ENCODE measurements at regions not wholly inside any gene's neighbourhood (a gene's known extent, or its start where the extent isn't known, plus 50 kb on each side); places are given as distances from the start of the nearest gene placed in this dataset.
"Not testable (repeated sequence)": the region's sequence is repeated elsewhere in the genome, so short reads cannot be mapped to it uniquely, and the experiment has no call there.

GRCh38 chr1:200496937-200497336 lies 87.1 kb upstream of the ZNF281 start:
- Mint-ChIP-seq H3K4me3 (no peak overlapping the region), H3K4me1 (ENCODE audit: low read depth) (no peaks in the 10 kb centered on the region), H3K27me3 (peaks cover 8% of the 10 kb centered on the region), H3K27ac (no peak overlapping the region), H3K36me3 (no peaks in the 10 kb centered on the region), H3K9me3 (no peaks in the 10 kb centered on the region)
- CTCF ChIA-PET: no interaction called here
- intact Hi-C loops (cut with micrococcal nuclease): no loop called here
- DNase-seq: no peak
- POLR2A ChIA-PET: no interaction called here

- Mint-ChIP-seq H3K4me3 (no peak overlapping the region), H3K27me3 (peaks cover 10% of the 10 kb centered on the region), H3K4me1 (ENCODE audit: low read depth) (no peaks in the 10 kb centered on the region), H3K9me3 (no peaks in the 10 kb centered on the region), H3K36me3 (no peaks in the 10 kb centered on the region), H3K27ac (no peak overlapping the region)
- intact Hi-C loops (cut with micrococcal nuclease): no loop called here
- DNase-seq: no peak
- POLR2A ChIA-PET: no interaction called here
- CTCF ChIA-PET: no interaction called here
Observed at GRCh38 chr1:200495901-200496300, 86.1 kb upstream of the ZNF281 start.

- H3K27me3 Mint-ChIP-seq: peaks cover 15% of the 10 kb centered on the region
- no peaks in the 10 kb centered on the region for H3K36me3 Mint-ChIP-seq
- no peaks in the 10 kb centered on the region for H3K9me3 Mint-ChIP-seq
- H3K27ac Mint-ChIP-seq: no peak overlapping the region
- peaks cover 2% of the 10 kb centered on the region for H3K4me1 Mint-ChIP-seq (ENCODE audit: low read depth)
- intact Hi-C loops (cut with micrococcal nuclease): no loop called here
- no peak for DNase-seq
- H3K4me3 Mint-ChIP-seq: no peak overlapping the region
- ChIA-PET CTCF (interaction anchor here (1.0 to 1.7 kb wide), 2 partner anchors 16 to 213 kb away, joined by 3 to 6 read pairs; no protein-coding TSS in a partner anchor), POLR2A (no interaction called here)
Observed at GRCh38 chr1:200493344-200493743, 83.5 kb upstream of the ZNF281 start.

- POLR2A ChIA-PET: no interaction called here
- no peaks in the 10 kb centered on the region for H3K36me3 Mint-ChIP-seq
- intact Hi-C loops (cut with micrococcal nuclease): no loop called here
- no peak overlapping the region for H3K27ac Mint-ChIP-seq
- no peak overlapping the region for H3K4me3 Mint-ChIP-seq
- CTCF ChIA-PET: interaction anchor here (1.0 to 4.6 kb wide), 9 partner anchors 21 to 806 kb away, joined by 3 to 19 read pairs (median 5); no protein-coding TSS in a partner anchor
- DNase-seq: no peak
- H3K9me3 Mint-ChIP-seq: no peaks in the 10 kb centered on the region
- H3K27me3 Mint-ChIP-seq: peaks cover 17% of the 10 kb centered on the region
- peaks cover 8% of the 10 kb centered on the region for H3K4me1 Mint-ChIP-seq (ENCODE audit: low read depth)
Observed at GRCh38 chr1:200491103-200491502, 81.3 kb upstream of the ZNF281 start.

GRCh38 chr1:200490183-200490582 lies 80.3 kb upstream of the ZNF281 start:
- Mint-ChIP-seq H3K4me1 (ENCODE audit: low read depth) (peaks cover 8% of the 10 kb centered on the region), H3K27ac (no peak overlapping the region), H3K4me3 (no peak overlapping the region), H3K36me3 (no peaks in the 10 kb centered on the region), H3K27me3 (peaks cover 18% of the 10 kb centered on the region), H3K9me3 (no peaks in the 10 kb centered on the region)
- intact Hi-C loops (cut with micrococcal nuclease): no loop called here
- ChIA-PET POLR2A (no interaction called here), CTCF (interaction anchor here (0.9 to 4.6 kb wide), 13 partner anchors 9 to 805 kb away, joined by 3 to 19 read pairs (median 5); no protein-coding TSS in a partner anchor)
- no peak for DNase-seq

- H3K27ac Mint-ChIP-seq: no peak overlapping the region
- CTCF ChIA-PET: interaction anchor here (0.6 to 4.6 kb wide), 25 partner anchors 10 to 804 kb away, joined by 3 to 26 read pairs (median 3); no protein-coding TSS in a partner anchor
Observed at GRCh38 chr1:200488375-200489165, 78.7 kb upstream of the ZNF281 start.

GRCh38 chr1:200487650-200488049 lies 77.8 kb upstream of the ZNF281 start:
- ChIA-PET CTCF (interaction anchor here (0.6 to 4.6 kb wide), 8 partner anchors 11 to 803 kb away, joined by 3 to 26 read pairs (median 8); no protein-coding TSS in a partner anchor), POLR2A (no interaction called here)
- H3K36me3 Mint-ChIP-seq: no peaks in the 10 kb centered on the region

More at GRCh38 chr1:200488375-200489165, 78.7 kb upstream of the ZNF281 start:
- no peak overlapping the region for H3K4me3 Mint-ChIP-seq
- POLR2A ChIA-PET: no interaction called here
- intact Hi-C loops (cut with micrococcal nuclease): loop anchor here (1.0 to 10.0 kb wide), 6 partner anchors 182 to 804 kb away; no protein-coding TSS in a partner anchor
- peak; percentile 50 for DNase-seq
- peaks cover 14% of the 10 kb centered on the region for H3K4me1 Mint-ChIP-seq (ENCODE audit: low read depth)
- peaks cover 18% of the 10 kb centered on the region for H3K27me3 Mint-ChIP-seq
- no peaks in the 10 kb centered on the region for H3K9me3 Mint-ChIP-seq
- H3K36me3 Mint-ChIP-seq: no peaks in the 10 kb centered on the region

GRCh38 chr1:200486634-200487033 lies 76.8 kb upstream of the ZNF281 start:
- ChIA-PET CTCF (interaction anchor here (0.7 to 1.2 kb wide), 3 partner anchors 11 to 232 kb away, joined by 3 read pairs; no protein-coding TSS in a partner anchor), POLR2A (no interaction called here)
- no peaks in the 10 kb centered on the region for H3K36me3 Mint-ChIP-seq
- H3K4me3 Mint-ChIP-seq: no peak overlapping the region
- H3K4me1 Mint-ChIP-seq (ENCODE audit: low read depth): peaks cover 24% of the 10 kb centered on the region
- no peak for DNase-seq
- peaks cover 20% of the 10 kb centered on the region for H3K27me3 Mint-ChIP-seq
- no peaks in the 10 kb centered on the region for H3K9me3 Mint-ChIP-seq
- intact Hi-C loops (cut with micrococcal nuclease): loop anchor here (5.0 to 10.0 kb wide), 2 partner anchors 229 to 452 kb away; no protein-coding TSS in a partner anchor
- H3K27ac Mint-ChIP-seq: no peak overlapping the region

More at GRCh38 chr1:200487650-200488049, 77.8 kb upstream of the ZNF281 start:
- Mint-ChIP-seq H3K27ac (no peak overlapping the region), H3K9me3 (no peaks in the 10 kb centered on the region), H3K4me3 (no peak overlapping the region), H3K4me1 (ENCODE audit: low read depth) (peaks cover 21% of the 10 kb centered on the region), H3K27me3 (peaks cover 18% of the 10 kb centered on the region)
- intact Hi-C loops (cut with micrococcal nuclease): loop anchor here (1.0 to 10.0 kb wide), 6 partner anchors 181 to 803 kb away; no protein-coding TSS in a partner anchor
- DNase-seq: no peak

GRCh38 chr1:200484438-200484946 lies 74.7 kb upstream of the ZNF281 start:
- H3K27ac Mint-ChIP-seq, H3K9me3 Mint-ChIP-seq, H3K4me3 Mint-ChIP-seq, H3K36me3 Mint-ChIP-seq, DNase-seq: not testable (repeated sequence)
- ChIA-PET POLR2A (interaction anchor here (2.4 kb wide), 1 partner anchor 10 kb away, joined by 15 read pairs; no protein-coding TSS in a partner anchor), CTCF (interaction anchor here (1.5 to 1.6 kb wide), 3 partner anchors 10 to 344 kb away, joined by 3 to 12 read pairs (median 4); no protein-coding TSS in a partner anchor)
- Mint-ChIP-seq H3K4me1 (ENCODE audit: low read depth) (peaks cover 24% of the 10 kb centered on the region), H3K27me3 (peaks cover 22% of the 10 kb centered on the region)
- intact Hi-C loops (cut with micrococcal nuclease): loop anchor here (10.0 kb wide), 1 partner anchor 450 kb away; no protein-coding TSS in a partner anchor

- no peaks in the 10 kb centered on the region for H3K9me3 Mint-ChIP-seq
- H3K36me3 Mint-ChIP-seq: no peaks in the 10 kb centered on the region
- peaks cover 24% of the 10 kb centered on the region for H3K4me1 Mint-ChIP-seq (ENCODE audit: low read depth)
- peaks cover 22% of the 10 kb centered on the region for H3K27me3 Mint-ChIP-seq
- peak; percentile 90 for DNase-seq
- CTCF ChIA-PET: interaction anchor here (0.7 to 1.6 kb wide), 13 partner anchors 9 to 798 kb away, joined by 3 to 12 read pairs (median 3); no protein-coding TSS in a partner anchor
- POLR2A ChIA-PET: interaction anchor here (0.6 to 2.4 kb wide), 8 partner anchors 9 to 536 kb away, joined by 3 to 15 read pairs (median 4); partner anchors contain the start of gene ZNF281
- intact Hi-C loops (cut with micrococcal nuclease): loop anchor here (1.0 to 10.0 kb wide), 6 partner anchors 10 to 449 kb away; partner anchors contain the start of gene ZNF281
- peak overlapping the region; percentile 59 for H3K27ac Mint-ChIP-seq
- H3K4me3 Mint-ChIP-seq: peak overlapping the region; percentile 28
Observed at GRCh38 chr1:200483491-200484143, 73.8 kb upstream of the ZNF281 start.

GRCh38 chr1:200480964-200481363 lies 71.1 kb upstream of the ZNF281 start:
- intact Hi-C loops (cut with micrococcal nuclease): loop anchor here (10.0 kb wide), 1 partner anchor 446 kb away; no protein-coding TSS in a partner anchor
- Mint-ChIP-seq H3K36me3 (no peaks in the 10 kb centered on the region), H3K27ac (no peak overlapping the region), H3K4me1 (ENCODE audit: low read depth) (peaks cover 19% of the 10 kb centered on the region), H3K9me3 (no peaks in the 10 kb centered on the region), H3K4me3 (no peak overlapping the region), H3K27me3 (peaks cover 19% of the 10 kb centered on the region)
- POLR2A ChIA-PET: no interaction called here
- DNase-seq: no peak
- CTCF ChIA-PET: interaction anchor here (0.6 kb wide), 1 partner anchor 1025 kb away, joined by 3 read pairs; no protein-coding TSS in a partner anchor
